GM12878 (cell line): ENCODE measurements at regions not wholly inside any gene's neighbourhood (a gene's known extent, or its start where the extent isn't known, plus 50 kb on each side); places are given as distances from the start of the nearest gene placed in this dataset.

Experiments used
- ATAC-seq: fragments of 200-7000 bp; cut with Tn5 transposase; 3 replicates; pipeline ENCODE4 v1.9.1; 2020; ENCODE audit warnings: mild to moderate bottlenecking, moderate library complexity
- BruUV-seq: library from RNA; stranded (reverse); fragments of 400-500 nt; replicated peaks from 2 replicates; lab custom pipeline; 2021; lab: Mats Ljungman, UMichigan
- CTCF ChIA-PET: fragments of 300-600 bp; sonication (Branson Sonifier 250); formaldehyde crosslinking; extraction: SDS; loops from one replicate; lab custom pipeline; 2021; ENCODE audit warnings: inconsistent platforms; lab: Yijun Ruan, JAX
- POLR2A ChIA-PET: fragments of 350-600 bp; formaldehyde crosslinking; extraction: SDS; loops from one replicate; lab custom pipeline; 2021; ENCODE audit warnings: inconsistent platforms; lab: Charles Lee
- RAD21 ChIA-PET: fragments of 300-600 bp; sonication (Branson Sonifier 250); formaldehyde crosslinking; loops from one replicate; lab custom pipeline; 2023; ENCODE audit warnings: antibody characterized with exemption; ENCODE audit not compliant: unreplicated experiment; lab: Charles Lee
- SMC1A ChIA-PET: fragments of 300-600 bp; sonication (Branson Sonifier 250); formaldehyde crosslinking; loops from one replicate; lab custom pipeline; 2023; ENCODE audit not compliant: unreplicated experiment, uncharacterized antibody; lab: Charles Lee
- DNase-seq: peaks from one replicate; pipeline ENCODE4 v3.0.0-alpha.2; 2011; ENCODE audit warnings: low read depth, low spot score
- FAIRE-seq: peaks from 3 replicates; lab custom pipeline; 2011; peaks lifted over from hg19 to GRCh38; lab: Jason Lieb, UNC
- H2AFZ ChIP-seq: 2 replicates; pipeline ENCODE4 v1.6.0; 2011; ENCODE audit warnings: low read depth, low read length, control low read depth; ENCODE audit not compliant: control insufficient read depth
- H3K27ac ChIP-seq: 2 replicates; pipeline ENCODE4 v1.5.1; 2011; ENCODE audit warnings: control low read depth; ENCODE audit not compliant: control insufficient read depth, insufficient read depth
- H3K27me3 ChIP-seq, 2 experiments: replicated peaks in 1 of 2; 2 replicates each; pipeline versions ENCODE4 v1.6.0 to v1.6.1; 2011; ENCODE audit warnings: low read length in 1 of 2; ENCODE audit not compliant: control insufficient read depth in 2 of 2, insufficient read depth in 2 of 2
- H3K36me3 ChIP-seq, 2 experiments: 2 replicates each; pipeline ENCODE4 v1.5.1; 2011; ENCODE audit warnings: low read length in 1 of 2; ENCODE audit not compliant: control insufficient read depth in 2 of 2, insufficient read depth in 2 of 2
- H3K4me1 ChIP-seq: 2 replicates; pipeline ENCODE4 v1.6.1; 2011; ENCODE audit warnings: mild to moderate bottlenecking, low read length, moderate library complexity, mixed read lengths; ENCODE audit not compliant: control insufficient read depth, insufficient read depth
- H3K4me2 ChIP-seq: 2 replicates; pipeline ENCODE4 v1.6.0; 2011; ENCODE audit warnings: control low read depth; ENCODE audit not compliant: control insufficient read depth, insufficient read depth
- H3K4me3 ChIP-seq: fragments of 200-600 bp; sonication (generic); 2 replicates; pipeline ENCODE4 v1.5.1; 2016
- H3K79me2 ChIP-seq: 2 replicates; pipeline ENCODE4 v1.6.0; 2011; ENCODE audit warnings: low read length; ENCODE audit not compliant: control insufficient read depth, insufficient read depth
- H3K9ac ChIP-seq: 2 replicates; pipeline ENCODE4 v1.8.0; 2011; ENCODE audit warnings: low read length, control low read depth, mixed read lengths; ENCODE audit not compliant: control insufficient read depth, insufficient read depth
- H3K9me3 ChIP-seq: replicated peaks from 3 replicates; pipeline ENCODE4 v1.5.1; 2011; ENCODE audit warnings: mild to moderate bottlenecking, low read length; ENCODE audit not compliant: control insufficient read depth, insufficient read depth
- H4K20me1 ChIP-seq: 2 replicates; pipeline ENCODE4 v1.6.0; 2011; ENCODE audit not compliant: control insufficient read depth, insufficient read depth
- ATF7 ChIP-seq: fragments of 450-650 bp; IDR thresholded peaks from 2 replicates; pipeline ENCODE4 v1.6.1; 2016; ENCODE audit warnings: low read depth, mild to moderate bottlenecking
- GABPA ChIP-seq: IDR thresholded peaks from 2 replicates; pipeline ENCODE4 v1.6.1; 2014; ENCODE audit warnings: antibody characterized with exemption, low read depth, mild to moderate bottlenecking, inconsistent platforms
- MTA2 ChIP-seq: fragments of 450-650 bp; IDR thresholded peaks from 2 replicates; pipeline ENCODE4 v1.6.1; 2016; ENCODE audit warnings: low read depth, mild to moderate bottlenecking, moderate library complexity
- NR2C2 ChIP-seq: IDR thresholded peaks from 2 replicates; pipeline ENCODE4 v1.6.1; 2011; ENCODE audit warnings: borderline replicate concordance, low read depth; ENCODE audit not compliant: control insufficient read depth, insufficient read length
- PAX8 ChIP-seq: fragments of 450-650 bp; IDR thresholded peaks from 2 replicates; pipeline ENCODE4 v1.6.1; 2017; ENCODE audit warnings: mild to moderate bottlenecking, moderate library complexity
- PKNOX1 ChIP-seq: fragments of 450-650 bp; IDR thresholded peaks from 2 replicates; pipeline ENCODE4 v1.6.1; 2016; ENCODE audit warnings: mild to moderate bottlenecking
- RB1 ChIP-seq: fragments of 450-650 bp; formaldehyde crosslinking; IDR thresholded peaks from 2 replicates; pipeline ENCODE4 v1.6.1; 2017; ENCODE audit warnings: mild to moderate bottlenecking, borderline replicate concordance
- SMAD1 ChIP-seq: fragments of 450-650 bp; IDR thresholded peaks from 2 replicates; pipeline ENCODE4 v1.6.1; 2018; ENCODE audit warnings: mild to moderate bottlenecking, low read depth; ENCODE audit not compliant: partially characterized antibody
- TCF12 ChIP-seq: IDR thresholded peaks from 2 replicates; pipeline ENCODE4 v1.6.1; 2011; ENCODE audit warnings: low read depth, mild to moderate bottlenecking, low read length
- USF1 ChIP-seq: IDR thresholded peaks from 2 replicates; pipeline ENCODE4 v1.6.1; 2011; ENCODE audit warnings: borderline replicate concordance, low read depth, mild to moderate bottlenecking, moderate library complexity, mixed read lengths, low read length; ENCODE audit not compliant: insufficient read depth; ENCODE audit errors: extremely low read length
- USF2 ChIP-seq: IDR thresholded peaks from 2 replicates; pipeline ENCODE4 v1.6.1; 2011; ENCODE audit warnings: low read depth, low read length, improper control_type of control experiment, borderline replicate concordance
- YBX1 ChIP-seq: fragments of 450-650 bp; IDR thresholded peaks from 2 replicates; pipeline ENCODE4 v1.6.1; 2016; ENCODE audit warnings: antibody characterized with exemption
- ZNF274 ChIP-seq: IDR thresholded peaks from one replicate; pipeline ENCODE4 v1.8.0; 2011; ENCODE audit not compliant: insufficient read length, insufficient read depth
- WGBS: methylation state at CpG from one replicate; pipeline ENCODE4 v1.1.6; 2016; ENCODE audit warnings: low lambda C conversion rate; ENCODE audit not compliant: insufficient replicate concordance, insufficient coverage; ENCODE audit errors: missing lambda C conversion rate; 5-methylcytosine and 5-hydroxymethylcytosine counted together
- in situ Hi-C: fragments of 300-500 bp; cut with MboI; formaldehyde crosslinking; loops from 9 replicates; pipeline ENCODE4 v1.14.3; 2018; ENCODE audit warnings: mixed read lengths
- intact Hi-C: fragments of 100-400 bp; cut with micrococcal nuclease; formaldehyde crosslinking; loops from one replicate; pipeline ENCODE4 v1.14.2; 2022; ENCODE audit not compliant: unreplicated experiment
- TF ChIP-seq, protein P1 (sequence below): fragments of 450-650 bp; formaldehyde crosslinking; IDR thresholded peaks from 2 replicates; pipeline ENCODE4 v1.4.0; 2022; ENCODE audit warnings: mild to moderate bottlenecking, moderate library complexity
- TF ChIP-seq, protein P2 (sequence below): fragments of 450-650 bp; IDR thresholded peaks from 2 replicates; pipeline ENCODE4 v1.6.1; 2017; ENCODE audit warnings: mild to moderate bottlenecking, moderate library complexity

- TF ChIP-seq USF2 (no peak), ATF7 (no peak), TCF12 (no peak), NR2C2 (no peak), ZNF274 (no peak), SMAD1 (no peak), GABPA (no peak)
- TF ChIP-seq, protein P1, sequence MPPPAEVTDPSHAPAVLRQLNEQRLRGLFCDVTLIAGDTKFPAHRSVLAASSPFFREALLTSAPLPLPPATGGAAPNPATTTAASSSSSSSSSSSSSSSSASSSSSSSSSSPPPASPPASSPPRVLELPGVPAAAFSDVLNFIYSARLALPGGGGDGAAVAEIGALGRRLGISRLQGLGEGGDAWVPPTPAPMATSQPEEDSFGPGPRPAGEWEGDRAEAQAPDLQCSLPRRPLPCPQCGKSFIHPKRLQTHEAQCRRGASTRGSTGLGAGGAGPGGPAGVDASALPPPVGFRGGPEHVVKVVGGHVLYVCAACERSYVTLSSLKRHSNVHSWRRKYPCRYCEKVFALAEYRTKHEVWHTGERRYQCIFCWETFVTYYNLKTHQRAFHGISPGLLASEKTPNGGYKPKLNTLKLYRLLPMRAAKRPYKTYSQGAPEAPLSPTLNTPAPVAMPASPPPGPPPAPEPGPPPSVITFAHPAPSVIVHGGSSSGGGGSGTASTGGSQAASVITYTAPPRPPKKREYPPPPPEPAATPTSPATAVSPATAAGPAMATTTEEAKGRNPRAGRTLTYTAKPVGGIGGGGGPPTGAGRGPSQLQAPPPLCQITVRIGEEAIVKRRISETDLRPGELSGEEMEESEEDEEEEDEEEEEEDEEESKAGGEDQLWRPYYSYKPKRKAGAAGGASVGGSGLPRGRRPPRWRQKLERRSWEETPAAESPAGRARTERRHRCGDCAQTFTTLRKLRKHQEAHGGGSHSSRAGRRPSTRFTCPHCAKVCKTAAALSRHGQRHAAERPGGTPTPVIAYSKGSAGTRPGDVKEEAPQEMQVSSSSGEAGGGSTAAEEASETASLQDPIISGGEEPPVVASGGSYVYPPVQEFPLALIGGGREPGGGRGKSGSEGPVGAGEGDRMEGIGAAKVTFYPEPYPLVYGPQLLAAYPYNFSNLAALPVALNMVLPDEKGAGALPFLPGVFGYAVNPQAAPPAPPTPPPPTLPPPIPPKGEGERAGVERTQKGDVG (CRISPR knock-in tag) = no peak
Measured at GRCh38 chr4:170729236-170729635, 639.5 kb upstream of the AADAT start (continued).

DNA sequence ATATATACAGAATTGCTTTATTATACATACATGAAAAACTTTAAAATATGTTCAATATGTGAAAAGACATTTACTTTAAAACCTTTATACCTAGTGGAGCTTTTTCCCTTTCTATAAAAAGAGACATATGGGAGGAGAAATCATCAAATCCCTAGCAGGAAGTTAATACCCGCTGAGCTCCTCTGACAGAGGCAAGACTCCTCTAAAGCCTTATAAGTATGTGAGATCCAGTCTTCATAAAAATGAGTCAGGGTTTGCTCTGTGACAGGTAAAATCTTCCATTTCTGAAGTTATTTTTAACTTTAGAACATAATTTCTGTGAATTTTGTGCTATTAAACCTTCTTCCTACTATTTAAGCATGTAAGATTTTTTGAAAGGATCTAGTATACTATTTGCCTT lies 634.4 kb upstream of the AADAT start:
- no peak overlapping the region for H3K27ac ChIP-seq
- ATAC-seq (no peak), DNase-seq (no peak), FAIRE-seq (no peak)
- ChIA-PET SMC1A (interaction anchor here (2.6 kb wide), 1 partner anchor 18 kb away, joined by 7 read pairs; no protein-coding TSS in a partner anchor), POLR2A (no interaction called here), CTCF (no interaction called here), RAD21 (no interaction called here)
- H3K4me2 ChIP-seq = no peak overlapping the region
- H3K27me3 ChIP-seq = no peaks in the 10 kb centered on the region
- WGBS = 42% methylated on average over 1 of the region's 1 CpG
- H3K9me3 ChIP-seq = no peaks in the 10 kb centered on the region
- in situ Hi-C loops = no loop called here
- intact Hi-C loops = no loop called here
- H3K36me3 ChIP-seq = no peaks in the 10 kb centered on the region
- no peak overlapping the region for H3K4me3 ChIP-seq
- no peak overlapping the region for H2AFZ ChIP-seq
- no peaks in the 10 kb centered on the region for H3K4me1 ChIP-seq
- H3K9ac ChIP-seq = no peak overlapping the region
- no peaks in the 10 kb centered on the region for H3K79me2 ChIP-seq
- BruUV-seq = no TSS peak
- H4K20me1 ChIP-seq = no peaks in the 10 kb centered on the region
- no peak for TF ChIP-seq PKNOX1
- no peak for TF ChIP-seq MTA2
- TF ChIP-seq USF1 = no peak
- TF ChIP-seq PAX8 = no peak
- TF ChIP-seq YBX1 = no peak
- TF ChIP-seq, protein P2, sequence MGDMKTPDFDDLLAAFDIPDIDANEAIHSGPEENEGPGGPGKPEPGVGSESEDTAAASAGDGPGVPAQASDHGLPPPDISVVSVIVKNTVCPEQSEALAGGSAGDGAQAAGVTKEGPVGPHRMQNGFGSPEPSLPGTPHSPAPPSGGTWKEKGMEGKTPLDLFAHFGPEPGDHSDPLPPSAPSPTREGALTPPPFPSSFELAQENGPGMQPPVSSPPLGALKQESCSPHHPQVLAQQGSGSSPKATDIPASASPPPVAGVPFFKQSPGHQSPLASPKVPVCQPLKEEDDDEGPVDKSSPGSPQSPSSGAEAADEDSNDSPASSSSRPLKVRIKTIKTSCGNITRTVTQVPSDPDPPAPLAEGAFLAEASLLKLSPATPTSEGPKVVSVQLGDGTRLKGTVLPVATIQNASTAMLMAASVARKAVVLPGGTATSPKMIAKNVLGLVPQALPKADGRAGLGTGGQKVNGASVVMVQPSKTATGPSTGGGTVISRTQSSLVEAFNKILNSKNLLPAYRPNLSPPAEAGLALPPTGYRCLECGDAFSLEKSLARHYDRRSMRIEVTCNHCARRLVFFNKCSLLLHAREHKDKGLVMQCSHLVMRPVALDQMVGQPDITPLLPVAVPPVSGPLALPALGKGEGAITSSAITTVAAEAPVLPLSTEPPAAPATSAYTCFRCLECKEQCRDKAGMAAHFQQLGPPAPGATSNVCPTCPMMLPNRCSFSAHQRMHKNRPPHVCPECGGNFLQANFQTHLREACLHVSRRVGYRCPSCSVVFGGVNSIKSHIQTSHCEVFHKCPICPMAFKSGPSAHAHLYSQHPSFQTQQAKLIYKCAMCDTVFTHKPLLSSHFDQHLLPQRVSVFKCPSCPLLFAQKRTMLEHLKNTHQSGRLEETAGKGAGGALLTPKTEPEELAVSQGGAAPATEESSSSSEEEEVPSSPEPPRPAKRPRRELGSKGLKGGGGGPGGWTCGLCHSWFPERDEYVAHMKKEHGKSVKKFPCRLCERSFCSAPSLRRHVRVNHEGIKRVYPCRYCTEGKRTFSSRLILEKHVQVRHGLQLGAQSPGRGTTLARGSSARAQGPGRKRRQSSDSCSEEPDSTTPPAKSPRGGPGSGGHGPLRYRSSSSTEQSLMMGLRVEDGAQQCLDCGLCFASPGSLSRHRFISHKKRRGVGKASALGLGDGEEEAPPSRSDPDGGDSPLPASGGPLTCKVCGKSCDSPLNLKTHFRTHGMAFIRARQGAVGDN = no peak
- no peak for TF ChIP-seq RB1
